Kidney capillary endothelial cell (primary cell): ENCODE measurements at regions not wholly inside any gene's neighbourhood (a gene's known extent, or its start where the extent isn't known, plus 50 kb on each side); places are given as distances from the start of the nearest gene placed in this dataset.
"Not testable (repeated sequence)": the region's sequence is repeated elsewhere in the genome, so short reads cannot be mapped to it uniquely, and the experiment has no call there.

Experiments used
- DNase-seq: peaks from one replicate; pipeline ENCODE4 v3.0.0-alpha.2; 2018; ENCODE audit warnings: low spot score

DNA sequence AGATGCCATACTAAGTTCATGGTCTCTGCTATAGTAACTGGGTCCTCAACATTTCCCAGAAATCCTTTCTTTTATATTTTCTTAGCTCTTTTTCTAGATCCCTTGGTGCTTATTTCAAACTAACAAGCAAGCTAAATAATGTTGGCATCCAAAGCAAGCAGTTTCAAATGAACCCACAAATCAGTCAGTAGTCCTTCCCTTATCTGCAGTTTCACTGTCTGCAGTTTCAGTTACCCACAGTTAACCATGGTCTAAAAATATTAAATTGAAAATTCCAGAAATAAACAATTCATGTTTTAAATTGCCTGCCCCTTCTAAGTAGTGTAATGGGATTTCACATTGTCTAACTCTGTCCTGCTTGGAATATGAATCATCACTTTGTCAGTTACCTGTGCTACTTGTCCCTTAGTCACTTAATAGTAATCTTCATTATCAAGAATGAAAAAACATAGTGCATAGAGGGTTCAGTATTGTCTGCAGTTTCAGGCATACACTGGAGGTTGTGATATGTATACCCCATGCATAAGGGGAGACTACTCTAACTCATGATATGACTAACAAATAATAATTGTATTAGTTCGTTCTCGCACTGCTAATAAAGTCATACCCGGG lies 633.7 kb downstream of the MECOM start:
- no peak for DNase-seq

DNA sequence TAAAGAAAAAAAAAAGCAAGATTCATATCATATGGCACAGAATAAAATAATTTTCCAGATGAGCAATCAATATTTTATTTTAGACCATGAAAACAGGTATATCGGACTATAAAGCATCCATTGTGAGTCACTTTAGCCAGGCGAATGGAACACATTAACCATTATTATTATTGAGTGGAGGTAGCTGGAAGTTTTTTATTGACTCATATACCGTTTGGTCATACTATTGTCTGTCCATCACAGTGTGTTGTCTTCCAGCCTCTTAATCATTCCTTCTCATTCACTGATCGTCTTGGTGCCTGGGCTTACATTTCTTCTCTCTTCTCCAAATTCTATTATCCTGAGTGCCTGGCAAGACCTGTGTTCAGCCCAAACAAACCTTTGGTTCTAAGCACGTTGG lies 634.8 kb downstream of the MECOM start:
- no peak for DNase-seq

DNA sequence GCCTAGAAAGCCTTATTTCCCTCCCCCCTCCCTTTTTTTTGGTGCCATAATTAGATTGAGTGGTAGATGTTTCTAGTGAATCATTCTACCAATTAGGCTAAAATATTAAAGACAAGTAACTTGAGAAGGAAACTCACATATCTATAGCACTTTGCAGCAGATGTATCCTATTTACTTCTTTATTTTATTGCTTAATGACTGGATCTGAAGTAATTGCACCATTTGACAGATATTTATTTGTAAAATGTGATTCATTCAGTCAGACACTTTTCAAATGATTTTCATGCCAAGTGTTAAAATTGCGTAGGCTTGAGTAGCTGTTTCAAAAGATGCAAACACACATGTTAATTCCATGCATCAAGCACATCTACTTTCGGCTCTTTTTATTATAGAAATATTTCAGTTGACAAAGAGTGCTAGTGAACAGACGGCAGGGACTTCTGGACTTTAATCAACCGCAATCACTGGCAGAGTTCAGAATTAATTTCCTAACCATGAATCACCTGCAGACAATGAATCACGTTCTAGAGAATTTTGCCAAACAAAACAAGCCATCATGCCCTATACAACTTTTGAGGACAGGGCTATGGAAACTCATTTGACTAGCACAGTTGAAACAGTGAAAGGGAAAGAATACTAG lies 636.8 kb downstream of the MECOM start:
- DNase-seq = peak; percentile 62

DNA sequence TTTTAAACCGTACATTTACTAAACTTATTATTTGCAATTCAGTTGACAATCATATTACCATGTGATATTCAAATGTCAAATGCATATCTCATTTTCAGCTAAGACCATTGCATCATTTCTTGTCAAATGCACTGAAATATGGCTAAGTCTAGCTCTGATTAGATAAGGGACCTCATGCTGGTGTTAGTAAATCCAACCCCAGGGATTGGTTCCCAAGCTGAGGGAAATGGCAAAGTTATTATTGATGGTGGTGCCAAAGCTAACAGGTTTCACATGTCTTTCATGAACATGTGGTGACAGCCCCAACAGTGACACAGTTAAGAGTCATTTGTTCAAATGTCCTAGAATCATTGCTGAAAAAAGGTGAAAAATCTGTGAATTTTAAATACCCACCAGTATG lies 641.1 kb downstream of the MECOM start:
- no peak for DNase-seq

DNA sequence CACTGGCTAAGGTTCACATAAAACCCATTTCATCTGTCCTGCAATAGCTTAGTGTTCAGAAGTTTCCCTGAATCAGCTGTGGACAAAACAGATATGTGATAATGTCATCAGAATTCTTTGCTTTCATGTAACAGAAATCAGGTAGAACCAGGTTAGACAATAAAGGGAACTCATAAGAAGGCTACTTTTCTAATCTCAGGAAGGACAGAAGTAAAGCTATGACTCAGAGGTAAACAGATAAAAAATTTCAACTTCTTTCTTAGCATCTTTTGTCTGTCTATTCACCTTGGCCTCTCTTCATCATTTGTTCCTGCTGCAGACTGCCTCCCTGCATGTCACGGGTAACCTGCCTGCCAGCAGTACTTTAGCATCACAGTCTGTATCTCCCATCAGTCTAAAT lies 643.1 kb downstream of the MECOM start:
- no peak for DNase-seq

DNA sequence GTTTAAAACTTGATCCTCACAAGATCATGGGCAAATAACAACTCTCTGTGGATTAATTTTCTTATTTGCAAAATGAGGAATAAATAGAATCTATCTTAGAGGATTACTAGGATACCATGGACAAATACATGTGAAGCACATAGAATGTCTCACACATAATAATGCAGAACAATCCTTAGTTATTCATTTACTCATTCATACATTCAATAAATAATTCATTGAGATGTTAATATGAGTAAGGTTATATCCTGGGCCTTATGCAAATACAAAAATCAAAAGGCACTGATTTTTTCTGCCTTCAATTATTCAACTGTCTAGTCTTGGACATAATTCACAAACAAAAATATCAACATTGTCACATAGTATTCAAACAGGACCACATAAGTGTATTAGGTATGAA lies 654.1 kb downstream of the MECOM start:
- no peak for DNase-seq

DNA sequence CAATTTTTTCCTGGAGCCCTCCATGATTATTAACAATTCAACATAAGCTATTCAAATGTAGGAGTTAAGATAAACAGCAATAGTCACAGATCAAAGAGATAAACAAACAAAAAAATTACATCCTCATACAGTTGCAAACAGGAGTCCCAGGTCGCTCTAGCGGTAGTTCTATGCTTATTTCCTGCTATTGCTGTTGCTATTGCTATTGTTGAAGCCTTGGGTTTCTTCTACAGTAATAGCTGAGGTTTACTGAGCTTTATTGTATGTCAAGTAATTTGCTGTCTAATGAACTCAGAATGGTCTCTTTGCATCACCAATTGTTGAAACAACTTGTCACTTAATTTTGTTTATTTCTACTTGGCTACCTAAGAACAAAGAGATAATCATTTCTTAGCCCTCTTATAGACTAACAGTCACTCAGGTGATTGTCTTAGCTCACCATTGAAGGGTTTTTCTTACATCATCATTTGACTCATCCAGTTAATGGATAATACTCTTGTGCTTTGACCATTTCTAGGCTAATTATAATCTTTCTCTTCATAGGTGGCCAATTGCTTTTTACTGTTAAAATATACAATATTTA lies 654.6 kb downstream of the MECOM start:
- no peak for DNase-seq

- no peak for DNase-seq
These were observed 656.4 kb downstream of the MECOM start for GRCh38 chr3:169007145-169007544.

- DNase-seq = not testable (repeated sequence)
These were observed 657.1 kb downstream of the MECOM start for GRCh38 chr3:169006398-169006797.

- peak; percentile 25 for DNase-seq
These were observed 660.8 kb downstream of the MECOM start for GRCh38 chr3:169002689-169003088.

- peak; percentile 47 for DNase-seq
These were observed 664.7 kb downstream of the MECOM start for GRCh38 chr3:168998792-168999191.

DNA sequence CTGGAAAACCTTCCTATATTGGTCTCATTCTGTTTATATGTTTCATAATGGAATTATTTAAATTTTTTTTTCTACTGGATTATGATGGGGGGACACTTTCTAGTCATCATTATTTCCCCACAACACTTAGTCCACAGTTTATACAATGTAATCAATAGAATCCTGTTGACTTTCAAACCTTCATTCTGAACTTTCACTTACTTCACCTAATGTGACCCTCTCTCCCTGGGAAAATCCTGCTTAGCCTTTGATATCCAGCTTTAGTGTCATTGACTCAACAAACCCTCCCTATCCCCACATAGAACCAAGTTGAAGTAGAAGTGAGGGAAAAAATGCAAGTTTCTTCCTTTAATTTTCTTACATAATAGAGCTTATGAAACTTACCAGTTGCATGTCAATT lies 666.0 kb downstream of the MECOM start:
- DNase-seq = no peak

- no peak for DNase-seq
These were observed 666.9 kb downstream of the MECOM start for GRCh38 chr3:168996622-168997021.

DNA sequence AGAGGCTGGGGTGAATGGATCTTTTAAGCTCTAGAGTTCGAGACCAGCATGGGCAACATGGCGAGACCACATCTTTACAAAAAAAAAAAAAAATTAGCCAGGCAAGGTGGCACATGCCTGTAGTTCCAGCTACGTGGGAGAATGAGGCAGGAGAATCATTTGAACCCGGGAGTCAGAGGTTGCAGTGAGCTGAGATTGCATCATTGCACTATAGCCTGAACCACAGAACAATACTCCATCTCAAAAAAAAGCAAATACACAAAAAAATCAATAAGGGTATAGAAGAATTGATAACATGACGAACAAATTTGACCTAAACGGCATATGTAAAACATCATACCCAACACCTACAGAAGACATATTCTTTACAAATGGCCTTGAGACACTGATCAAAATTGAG lies 668.4 kb downstream of the MECOM start:
- no peak for DNase-seq

- peak; percentile 30 for DNase-seq
These were observed 671.7 kb downstream of the MECOM start for GRCh38 chr3:168991803-168992202.

DNA sequence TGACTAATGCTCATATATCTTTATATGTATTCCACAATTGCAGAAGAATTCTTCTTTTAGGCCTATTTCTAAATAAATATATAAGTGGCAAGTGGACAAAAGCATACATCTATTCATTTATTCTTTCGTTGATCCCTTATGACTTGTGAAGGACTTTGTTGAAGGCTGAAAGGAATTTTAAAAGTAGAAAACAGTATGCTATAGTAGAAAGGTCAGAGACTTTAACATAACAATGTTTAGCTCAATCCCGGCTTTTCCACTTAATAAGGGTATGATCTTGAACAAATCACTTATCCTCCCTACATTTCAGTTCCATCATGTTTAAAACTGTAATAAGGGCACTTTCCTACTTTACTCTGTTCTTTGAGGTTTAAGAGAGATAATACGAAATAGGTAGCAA lies 672.9 kb downstream of the MECOM start:
- DNase-seq = no peak

DNA sequence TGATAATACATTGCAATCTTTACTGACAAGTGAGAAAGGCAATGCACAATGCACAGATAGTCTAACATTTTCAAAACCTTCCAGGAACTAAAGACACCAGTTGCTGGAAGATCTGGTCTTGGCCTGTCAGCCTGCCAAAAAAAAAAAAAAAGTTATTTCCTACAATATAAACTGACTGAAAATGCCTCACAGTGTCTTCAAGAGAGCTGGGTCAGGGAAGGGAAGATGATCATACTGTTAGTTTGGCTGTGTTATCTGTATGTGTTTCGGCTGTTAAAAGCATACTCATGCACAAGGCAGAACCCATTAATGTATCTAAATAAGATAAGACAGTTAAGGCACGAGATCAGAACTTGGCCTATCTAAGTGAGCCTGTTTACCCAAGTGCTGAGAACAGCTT lies 673.4 kb downstream of the MECOM start:
- DNase-seq = no peak

- DNase-seq = peak; percentile 19
These were observed 674.1 kb downstream of the MECOM start for GRCh38 chr3:168989396-168989795.

GRCh38 chr3:168988853-168989252 lies 674.7 kb downstream of the MECOM start:
- no peak for DNase-seq

- DNase-seq = no peak
These were observed 678.6 kb downstream of the MECOM start for GRCh38 chr3:168984872-168985271.

GRCh38 chr3:168983046-168983445 lies 680.5 kb downstream of the MECOM start:
- DNase-seq = no peak

DNA sequence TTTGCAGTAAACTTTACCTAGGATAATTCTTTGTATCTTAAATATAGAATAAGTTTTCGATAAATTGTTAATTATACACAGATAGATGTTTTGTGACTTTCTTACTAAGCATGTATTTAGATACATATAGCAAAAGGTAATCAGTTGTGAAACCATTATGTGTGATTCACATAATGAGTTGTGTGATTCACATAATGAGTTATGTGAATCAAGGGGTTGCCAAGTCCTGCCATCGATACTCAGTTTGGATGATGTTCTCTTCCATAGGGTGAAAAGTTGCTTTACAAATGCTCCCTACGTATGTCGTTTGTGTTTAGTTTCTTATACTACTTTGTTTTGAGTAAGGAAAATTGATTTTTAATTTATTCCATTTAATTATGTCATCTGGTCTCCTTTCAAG lies 682.1 kb downstream of the MECOM start:
- DNase-seq = no peak

- peak; percentile 21 for DNase-seq
These were observed 685.7 kb downstream of the MECOM start for GRCh38 chr3:168977716-168978374.
